K562 (cell line): ENCODE measurements at regions not wholly inside any gene's neighbourhood (a gene's known extent, or its start where the extent isn't known, plus 50 kb on each side); places are given as distances from the start of the nearest gene placed in this dataset.

Source experiments
- ATAC-seq: fragments of 200-7000 bp; cut with Tn5 transposase; 3 replicates; pipeline ENCODE4 v1.9.1; 2020; ENCODE audit warnings: moderate library complexity
- BruUV-seq: library from RNA; stranded (reverse); fragments of 400-500 nt; replicated peaks from 2 replicates; lab custom pipeline; 2021; lab: Mats Ljungman, UMichigan
- CTCF ChIA-PET: fragments of 300-600 bp; formaldehyde crosslinking; extraction: SDS; loops from one replicate; lab custom pipeline; 2021; ENCODE audit warnings: low intra/inter-chr PET ratio; lab: Yijun Ruan, JAX
- POLR2A ChIA-PET: fragments of 300-600, 350-650 bp; sonication (Branson Sonifier 250); formaldehyde crosslinking; extraction: SDS; loops from one replicate; lab custom pipeline; 2021; ENCODE audit warnings: antibody characterized with exemption, inconsistent platforms; lab: Yijun Ruan, JAX
- DNase-seq, 4 experiments: peaks; one replicate each; pipeline versions ENCODE4 v3.0.0 to v3.0.0-alpha.2; 2011 to 2018; ENCODE audit warnings: low spot score in 3 of 4, mixed read lengths in 3 of 4; ENCODE audit errors: extremely low read depth in 1 of 4
- FAIRE-seq: peaks from 2 replicates; lab custom pipeline; 2011; peaks lifted over from hg19 to GRCh38; lab: Jason Lieb, UNC
- H2AFZ ChIP-seq: 2 replicates; pipeline ENCODE4 v1.6.0; 2011; ENCODE audit warnings: low read depth, low read length, control low read depth, inconsistent platforms
- H3K27ac ChIP-seq: fragments of 200-600 bp; 3 replicates; pipeline ENCODE4 v1.8.0; 2011; ENCODE audit warnings: low read depth, mild to moderate bottlenecking, control low read depth, inconsistent platforms, low read length, moderate library complexity, mixed read lengths; ENCODE audit errors: extremely low read depth
- H3K27me3 ChIP-seq, 2 experiments: fragments of 300-600 bp in 1 of 2; 2 replicates in 1 of 2; 3 replicates in 1 of 2; pipeline versions ENCODE4 v1.6.0 to v1.8.0; 2011; ENCODE audit warnings: inconsistent platforms in 2 of 2, low read length in 2 of 2, mild to moderate bottlenecking in 1 of 2, mixed read lengths in 1 of 2, moderate library complexity in 1 of 2; ENCODE audit not compliant: control insufficient read depth in 2 of 2, insufficient read depth in 2 of 2
- H3K36me3 ChIP-seq: fragments of 300-600 bp; 3 replicates; pipeline ENCODE4 v1.8.0; 2011; ENCODE audit warnings: mild to moderate bottlenecking, low read length, inconsistent platforms; ENCODE audit not compliant: control insufficient read depth, insufficient read depth
- H3K4me1 ChIP-seq, 2 experiments: fragments of 200-600 bp in 1 of 2; replicated peaks in 1 of 2; 2 replicates in 1 of 2; 3 replicates in 1 of 2; pipeline versions ENCODE4 v1.5.1 to v1.8.0; 2011; ENCODE audit warnings: inconsistent platforms in 2 of 2, low read length in 2 of 2, mild to moderate bottlenecking in 1 of 2, mixed read lengths in 1 of 2, moderate library complexity in 1 of 2; ENCODE audit not compliant: control insufficient read depth in 2 of 2, insufficient read depth in 2 of 2
- H3K4me2 ChIP-seq: 2 replicates; pipeline ENCODE4 v1.6.1; 2011; ENCODE audit warnings: low read length, control low read depth, inconsistent platforms, mixed read lengths; ENCODE audit not compliant: insufficient read depth
- H3K4me3 ChIP-seq: fragments of 200-600 bp; sonication (generic), shearing (Covaris generic); 2 replicates; pipeline ENCODE4 v1.5.1; 2016; ENCODE audit warnings: control low read depth, inconsistent platforms
- H3K79me2 ChIP-seq: fragments of 200-600 bp; 3 replicates; pipeline ENCODE4 v1.8.0; 2011; ENCODE audit warnings: low read length, inconsistent platforms; ENCODE audit not compliant: control insufficient read depth, insufficient read depth
- H3K9ac ChIP-seq, 2 experiments: 2 replicates each; pipeline versions ENCODE4 v1.6.0 to v1.6.1; 2011; ENCODE audit warnings: low read depth in 2 of 2, low read length in 2 of 2, control low read depth in 1 of 2, inconsistent platforms in 1 of 2, mild to moderate bottlenecking in 1 of 2, mixed read lengths in 1 of 2; ENCODE audit not compliant: insufficient read depth in 1 of 2
- H3K9me1 ChIP-seq: one replicate; pipeline ENCODE4 v1.6.0; 2011; ENCODE audit warnings: inconsistent platforms, mild to moderate bottlenecking, low read length, moderate library complexity; ENCODE audit not compliant: control insufficient read depth, insufficient read depth
- H3K9me3 ChIP-seq: replicated peaks from 2 replicates; pipeline ENCODE4 v1.5.1; 2011; ENCODE audit warnings: low read depth, low read length, inconsistent platforms; ENCODE audit not compliant: control insufficient read depth, insufficient read depth
- H4K20me1 ChIP-seq: replicated peaks from 2 replicates; pipeline ENCODE4 v1.6.1; 2011; ENCODE audit warnings: low read length, inconsistent platforms, mixed read lengths; ENCODE audit not compliant: control insufficient read depth, insufficient read depth
- HNRNPK ChIP-seq: fragments of 200-400 bp; formaldehyde crosslinking; IDR thresholded peaks from one replicate; pipeline ENCODE4 v1.6.1; 2018; ENCODE audit warnings: mild to moderate bottlenecking, low read depth, low read length; ENCODE audit not compliant: poor library complexity, severe bottlenecking
- KAT7 ChIP-seq: sonication (generic); formaldehyde crosslinking; IDR thresholded peaks from 2 replicates; pipeline ENCODE4 v1.8.0; 2022; ENCODE audit warnings: missing genetic modification reagents, mild to moderate bottlenecking, borderline replicate concordance
- KLF16 ChIP-seq: IDR thresholded peaks from 2 replicates; pipeline ENCODE4 v1.6.1; 2016; ENCODE audit warnings: antibody characterized with exemption
- NR3C1 ChIP-seq: sonication (generic); formaldehyde crosslinking; IDR thresholded peaks from 2 replicates; pipeline ENCODE4 v1.8.1; 2022; ENCODE audit warnings: missing genetic modification reagents
- RFX5 ChIP-seq: IDR thresholded peaks from 2 replicates; pipeline ENCODE4 v1.6.1; 2011; ENCODE audit warnings: low read depth, mild to moderate bottlenecking, improper control_type of control experiment, low read length
- SP2 ChIP-seq: IDR thresholded peaks from 2 replicates; pipeline ENCODE4 v1.6.1; 2011; ENCODE audit warnings: mild to moderate bottlenecking, low read depth, low read length, moderate library complexity; ENCODE audit not compliant: poor library complexity, severe bottlenecking; ENCODE audit errors: extremely low read depth
- ZNF253 ChIP-seq: fragments of 250-450 bp; sonication (Bioruptor Pico); conservative IDR thresholded peaks from 2 replicates; pipeline ENCODE4 v1.6.1; 2021; ENCODE audit warnings: mild to moderate bottlenecking
- WGBS: fragments of 100-300 bp; shearing (Covaris generic); methylation state at CpG from one replicate; pipeline ENCODE4 v1.1.6; 2016; ENCODE audit warnings: low coverage, mixed read lengths; ENCODE audit not compliant: insufficient coverage; ENCODE audit errors: missing lambda C conversion rate; 5-methylcytosine and 5-hydroxymethylcytosine counted together
- in situ Hi-C: fragments of 300-500 bp; cut with MboI; formaldehyde crosslinking; loops from 4 replicates; pipeline ENCODE4 v1.15.0; 2018; ENCODE audit warnings: inconsistent platforms, mixed read lengths
- intact Hi-C: fragments of 100-400 bp; cut with micrococcal nuclease; formaldehyde crosslinking; loops from 2 replicates; pipeline ENCODE4 v1.14.2; 2022
- TF ChIP-seq, protein P1 (sequence below), 2 experiments: fragments of 150-350 bp in 1 of 2; IDR thresholded peaks; 2 replicates each; pipeline ENCODE4 v1.6.1; 2012 to 2016; ENCODE audit warnings: low read depth in 2 of 2, low read length in 2 of 2, mild to moderate bottlenecking in 1 of 2, moderate library complexity in 1 of 2

DNA sequence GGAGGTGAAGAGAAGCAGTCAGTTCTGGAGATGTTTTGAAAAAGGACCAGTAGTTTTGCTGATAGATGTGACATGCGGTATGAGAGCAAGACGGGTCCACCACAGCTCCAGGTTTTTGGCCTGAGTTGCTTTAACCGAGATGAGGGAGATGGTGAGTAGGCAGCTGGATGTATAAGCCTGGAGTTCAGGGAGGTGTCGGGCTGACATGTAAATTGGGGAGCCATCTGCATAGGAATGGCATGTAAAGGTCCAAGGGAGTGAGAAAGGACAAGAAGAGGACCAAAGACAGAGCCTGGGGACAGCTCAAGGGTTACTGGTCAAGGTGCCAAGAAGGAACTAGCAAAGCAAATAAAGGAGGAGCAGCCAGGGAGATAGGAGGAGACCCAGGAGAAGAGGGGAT lies 503.7 kb downstream of the MATN1 start:
- Histone ChIP-seq H3K4me3 (no peak overlapping the region), H3K4me2 (no peak overlapping the region), H3K36me3 (no peaks in the 10 kb centered on the region; the same call in 2 of the 3 replicates), H3K79me2 (no peaks in the 10 kb centered on the region), H3K27me3 (peaks cover 4 to 26% of the 10 kb centered on the region in 2 experiments; a peak in 3 of 5 replicates), H3K4me1 (no peaks in the 10 kb centered on the region), H2AFZ (no peak overlapping the region), H3K27ac (no peak overlapping the region), H3K9me1 (no peaks in the 10 kb centered on the region), H3K9ac (no peak overlapping the region), H4K20me1 (peaks cover 4% of the 10 kb centered on the region; the same call in 1 of the 2 replicates), H3K9me3 (no peaks in the 10 kb centered on the region)
- ChIA-PET POLR2A (interaction anchor here (0.7 to 1.0 kb wide), 2 partner anchors 25 to 712 kb away, joined by 3 read pairs; no protein-coding TSS in a partner anchor), CTCF (no interaction called here)
- TF ChIP-seq RFX5 (no peak), HNRNPK (no peak), KAT7 (CRISPR knock-in tag) (no peak)
- in situ Hi-C loops = loop anchor here (5.0 kb wide), 1 partner anchor 97 kb away; no protein-coding TSS in a partner anchor
- FAIRE-seq (no peak), DNase-seq (no peak), ATAC-seq (no peak)
- intact Hi-C loops = no loop called here
- no TSS peak for BruUV-seq
- 2% methylated on average over 4 of the region's 4 CpGs for WGBS

DNA sequence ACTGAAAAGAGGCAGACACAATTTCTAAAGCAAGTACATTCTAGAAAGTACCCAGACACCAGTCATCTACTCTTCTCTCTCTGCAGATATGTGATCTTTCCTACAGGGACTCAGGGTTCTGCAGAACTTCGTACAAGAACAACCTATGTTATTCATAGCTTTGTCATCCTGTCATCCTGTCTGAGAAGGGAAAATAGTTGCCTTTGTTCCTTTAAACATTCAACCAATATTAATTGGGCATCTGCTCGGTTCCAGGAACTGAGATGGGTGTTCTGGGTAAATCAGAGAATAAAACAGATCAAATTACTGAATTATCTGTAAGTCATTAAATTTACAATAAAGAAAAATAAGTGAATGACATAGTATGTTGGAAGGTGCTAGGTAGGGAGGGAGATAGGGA lies 504.9 kb downstream of the MATN1 start:
- ATAC-seq (no peak), DNase-seq (no peak), FAIRE-seq (no peak)
- H3K9ac ChIP-seq = no peak overlapping the region
- H3K36me3 ChIP-seq = no peaks in the 10 kb centered on the region; the same call in 2 of the 3 replicates
- intact Hi-C loops (no loop called here), in situ Hi-C loops (no loop called here)
- peaks cover 7 to 37% of the 10 kb centered on the region in 2 experiments; a peak in 3 of 5 replicates for H3K27me3 ChIP-seq
- TF ChIP-seq, protein P1, sequence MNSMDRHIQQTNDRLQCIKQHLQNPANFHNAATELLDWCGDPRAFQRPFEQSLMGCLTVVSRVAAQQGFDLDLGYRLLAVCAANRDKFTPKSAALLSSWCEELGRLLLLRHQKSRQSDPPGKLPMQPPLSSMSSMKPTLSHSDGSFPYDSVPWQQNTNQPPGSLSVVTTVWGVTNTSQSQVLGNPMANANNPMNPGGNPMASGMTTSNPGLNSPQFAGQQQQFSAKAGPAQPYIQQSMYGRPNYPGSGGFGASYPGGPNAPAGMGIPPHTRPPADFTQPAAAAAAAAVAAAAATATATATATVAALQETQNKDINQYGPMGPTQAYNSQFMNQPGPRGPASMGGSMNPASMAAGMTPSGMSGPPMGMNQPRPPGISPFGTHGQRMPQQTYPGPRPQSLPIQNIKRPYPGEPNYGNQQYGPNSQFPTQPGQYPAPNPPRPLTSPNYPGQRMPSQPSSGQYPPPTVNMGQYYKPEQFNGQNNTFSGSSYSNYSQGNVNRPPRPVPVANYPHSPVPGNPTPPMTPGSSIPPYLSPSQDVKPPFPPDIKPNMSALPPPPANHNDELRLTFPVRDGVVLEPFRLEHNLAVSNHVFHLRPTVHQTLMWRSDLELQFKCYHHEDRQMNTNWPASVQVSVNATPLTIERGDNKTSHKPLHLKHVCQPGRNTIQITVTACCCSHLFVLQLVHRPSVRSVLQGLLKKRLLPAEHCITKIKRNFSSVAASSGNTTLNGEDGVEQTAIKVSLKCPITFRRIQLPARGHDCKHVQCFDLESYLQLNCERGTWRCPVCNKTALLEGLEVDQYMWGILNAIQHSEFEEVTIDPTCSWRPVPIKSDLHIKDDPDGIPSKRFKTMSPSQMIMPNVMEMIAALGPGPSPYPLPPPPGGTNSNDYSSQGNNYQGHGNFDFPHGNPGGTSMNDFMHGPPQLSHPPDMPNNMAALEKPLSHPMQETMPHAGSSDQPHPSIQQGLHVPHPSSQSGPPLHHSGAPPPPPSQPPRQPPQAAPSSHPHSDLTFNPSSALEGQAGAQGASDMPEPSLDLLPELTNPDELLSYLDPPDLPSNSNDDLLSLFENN (IDR thresholded peaks at IDR 0.05; ENCODE audit: low read depth in 2 of 2, low read length in 2 of 2) = no peak
- TF ChIP-seq KLF16 = no peak
- no peak for TF ChIP-seq SP2
- TF ChIP-seq ZNF253 (CRISPR knock-in tag) = no peak
- no peak for TF ChIP-seq NR3C1
- no TSS peak for BruUV-seq
- H3K4me1 ChIP-seq = no peaks in the 10 kb centered on the region
- ChIA-PET POLR2A (no interaction called here), CTCF (no interaction called here)
- H3K9me3 ChIP-seq = no peaks in the 10 kb centered on the region
- H4K20me1 ChIP-seq = peaks cover 4% of the 10 kb centered on the region; the same call in 1 of the 2 replicates
- WGBS = 2% methylated on average over 2 of the region's 2 CpGs
- no peak overlapping the region for H3K27ac ChIP-seq
- no peak overlapping the region for H3K4me3 ChIP-seq
- no peak overlapping the region for H2AFZ ChIP-seq
- no peak overlapping the region for H3K4me2 ChIP-seq
- no peaks in the 10 kb centered on the region for H3K9me1 ChIP-seq
- H3K79me2 ChIP-seq = no peaks in the 10 kb centered on the region
